ENCODE measurements at regions not wholly inside any gene's neighbourhood (a gene's known extent, or its start where the extent isn't known, plus 50 kb on each side); places are given as distances from the start of the nearest gene placed in this dataset.

- TF ChIP-seq POLR2AphosphoS5 (IDR thresholded peaks at IDR 0.05) (no peak), CTCF (IDR thresholded peaks at IDR 0.05) (no peak)
These were observed 152.7 kb upstream of the ERCC4 start for GRCh38 chr16:13767215-13767614.

Measured in upper lobe of left lung (tissue), 4 donors.